ENCODE measurements at regions not wholly inside any gene's neighbourhood (a gene's known extent, or its start where the extent isn't known, plus 50 kb on each side); places are given as distances from the start of the nearest gene placed in this dataset.

GRCh38 chr19:31448221-31448657, 99.0 kb upstream of the TSHZ3 start:
- TF ChIP-seq CTCF (conservative IDR thresholded peaks at IDR 0.05) (no peak), ZFX (IDR thresholded peaks at IDR 0.05) (no peak)

Measured in C4-2B (cell line).